Right lobe of liver (tissue), 6 donors: ENCODE measurements at regions not wholly inside any gene's neighbourhood (a gene's known extent, or its start where the extent isn't known, plus 50 kb on each side); places are given as distances from the start of the nearest gene placed in this dataset.

Experiments
- ATAC-seq, 4 donors: fragments of 200-7000 bp; cut with Tn5 transposase; one replicate each; pipeline ENCODE4 v1.9.1; 2020; ENCODE audit warnings: mild to moderate bottlenecking in 4 of 4, moderate library complexity in 4 of 4
- DNase-seq, 3 donors: peaks; one replicate each; pipeline ENCODE4 v3.0.0-alpha.2; 2020
- H3K27ac ChIP-seq, 3 donors: fragments of 200-600 bp; one replicate each; pipeline ENCODE4 v1.8.0; 2022
- H3K27me3 ChIP-seq, 2 donors: fragments of 200-600 bp; one replicate each; pipeline ENCODE4 v1.8.0; 2022
- H3K36me3 ChIP-seq, 4 donors: fragments of 200-600 bp; sonication (generic) in 1 of 4; one replicate each; pipeline versions ENCODE4 v1.5.1 to v1.8.0; 2017 to 2022; ENCODE audit warnings: control low read depth in 1 of 4
- H3K4me1 ChIP-seq, 4 donors: fragments of 200-600 bp; sonication (generic) in 1 of 4; one replicate each; pipeline versions ENCODE4 v1.5.1 to v1.8.0; 2017 to 2022; ENCODE audit warnings: control low read depth in 1 of 4
- H3K4me3 ChIP-seq, 3 donors: fragments of 200-600 bp; one replicate each; pipeline ENCODE4 v1.8.0; 2022
- H3K9me3 ChIP-seq, 4 donors: fragments of 200-600 bp; sonication (generic) in 1 of 4; one replicate each; pipeline versions ENCODE4 v1.5.1 to v1.8.0; 2017 to 2022; ENCODE audit warnings: control low read depth in 1 of 4
- POLR2A ChIP-seq: fragments of 450-650 bp; IDR thresholded peaks from one replicate; pipeline ENCODE4 v1.6.1; 2017; ENCODE audit warnings: antibody characterized with exemption, mild to moderate bottlenecking
- whole genome bisulfite sequencing: methylation state at CpG from one replicate; pipeline ENCODE4 v1.1.6; 2018; ENCODE audit warnings: low coverage, low lambda C conversion rate; ENCODE audit not compliant: insufficient coverage; ENCODE audit errors: missing lambda C conversion rate; 5-methylcytosine and 5-hydroxymethylcytosine counted together
- intact Hi-C, 2 donors: fragments of 100-400 bp; cut with DNase I; formaldehyde crosslinking; loops; one replicate each; pipeline versions ENCODE4 v1.11.2 to v1.14.1; 2022
- TF ChIP-seq, protein P1 (sequence below), 4 donors: fragments of 200-600 bp in 3 of 4; fragments of 450-650 bp in 1 of 4; IDR thresholded peaks; one replicate each; pipeline versions ENCODE4 v1.5.1 to v1.8.0; 2016 to 2022; ENCODE audit warnings: antibody characterized with exemption in 4 of 4, mild to moderate bottlenecking in 2 of 4
- donor health status: DM: no; HTN: yes; CAD: no.
- donor health status: DM: no; HTN: no; CAD: no.
- donor health status: DM: no; HTN: no; CAD: no.
- donor health status: DM: no; HTN: yes; CAD: no.
- donor health status: DM: no; HTN: yes; CAD: no.

DNA sequence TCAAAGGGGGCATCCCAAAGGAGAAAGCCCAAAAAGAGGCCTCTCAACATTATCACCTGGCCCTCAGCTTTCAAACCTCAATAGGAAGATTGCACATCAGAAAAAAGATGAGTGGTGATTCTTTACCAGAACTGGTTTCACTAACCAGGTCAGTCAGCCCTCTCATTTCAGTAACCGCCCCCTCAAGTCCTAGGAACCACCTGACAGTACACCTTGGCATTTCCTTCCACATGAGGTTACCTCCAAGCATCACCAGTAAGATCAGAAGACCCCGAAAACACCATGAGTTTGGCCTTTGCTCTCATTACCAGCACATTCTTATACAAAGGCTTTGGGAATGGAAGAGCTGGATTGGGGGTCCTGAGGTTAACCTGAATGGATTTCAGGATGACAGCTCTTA is 200.5 kb downstream of the SUCLA2 start:
- WGBS: 70% methylated on average over 2 of the region's 2 CpGs
- intact Hi-C loops: no loop called here
- Histone ChIP-seq H3K27me3 (no peaks in the 10 kb centered on the region), H3K9me3 (no peaks in the 10 kb centered on the region), H3K27ac (no peak overlapping the region), H3K4me3 (no peak overlapping the region), H3K36me3 (no peaks in the 10 kb centered on the region), H3K4me1 (no peaks in the 10 kb centered on the region)
- no peak for ATAC-seq
- no peak for DNase-seq
- TF ChIP-seq, protein P1, sequence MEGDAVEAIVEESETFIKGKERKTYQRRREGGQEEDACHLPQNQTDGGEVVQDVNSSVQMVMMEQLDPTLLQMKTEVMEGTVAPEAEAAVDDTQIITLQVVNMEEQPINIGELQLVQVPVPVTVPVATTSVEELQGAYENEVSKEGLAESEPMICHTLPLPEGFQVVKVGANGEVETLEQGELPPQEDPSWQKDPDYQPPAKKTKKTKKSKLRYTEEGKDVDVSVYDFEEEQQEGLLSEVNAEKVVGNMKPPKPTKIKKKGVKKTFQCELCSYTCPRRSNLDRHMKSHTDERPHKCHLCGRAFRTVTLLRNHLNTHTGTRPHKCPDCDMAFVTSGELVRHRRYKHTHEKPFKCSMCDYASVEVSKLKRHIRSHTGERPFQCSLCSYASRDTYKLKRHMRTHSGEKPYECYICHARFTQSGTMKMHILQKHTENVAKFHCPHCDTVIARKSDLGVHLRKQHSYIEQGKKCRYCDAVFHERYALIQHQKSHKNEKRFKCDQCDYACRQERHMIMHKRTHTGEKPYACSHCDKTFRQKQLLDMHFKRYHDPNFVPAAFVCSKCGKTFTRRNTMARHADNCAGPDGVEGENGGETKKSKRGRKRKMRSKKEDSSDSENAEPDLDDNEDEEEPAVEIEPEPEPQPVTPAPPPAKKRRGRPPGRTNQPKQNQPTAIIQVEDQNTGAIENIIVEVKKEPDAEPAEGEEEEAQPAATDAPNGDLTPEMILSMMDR (IDR thresholded peaks at IDR 0.05): no peak
- no peak for TF ChIP-seq POLR2A

DNA sequence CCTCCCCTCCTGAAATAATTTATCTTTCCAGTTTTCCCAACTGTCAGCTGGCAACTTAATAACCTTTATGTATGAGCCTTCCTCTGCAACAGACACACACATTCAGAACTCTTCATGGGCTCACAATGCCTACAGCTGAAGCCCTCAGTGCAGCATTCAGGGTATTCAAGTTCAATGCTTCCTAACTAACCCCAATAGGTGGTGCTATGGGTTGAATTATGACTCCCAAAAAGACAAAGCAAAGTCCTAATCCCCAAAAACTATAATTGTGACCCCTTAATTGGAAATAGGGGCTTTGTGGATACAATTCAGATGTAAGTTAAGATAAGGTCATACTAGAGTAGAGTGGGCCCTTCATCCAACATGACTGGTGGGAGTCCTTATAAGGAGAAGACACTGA is 202.2 kb downstream of the SUCLA2 start:
- intact Hi-C loops: no loop called here
- Histone ChIP-seq H3K9me3 (no peaks in the 10 kb centered on the region), H3K4me3 (no peak overlapping the region), H3K27ac (no peak overlapping the region), H3K27me3 (no peaks in the 10 kb centered on the region), H3K4me1 (no peaks in the 10 kb centered on the region), H3K36me3 (no peaks in the 10 kb centered on the region)
- no peak for TF ChIP-seq POLR2A
- TF ChIP-seq, protein P1 (IDR thresholded peaks at IDR 0.05): peak in 2 of 4 donors; percentile 19 to 33
- ATAC-seq: peak in 2 of 4 donors; percentile 32 to 38
- DNase-seq: no peak

DNA sequence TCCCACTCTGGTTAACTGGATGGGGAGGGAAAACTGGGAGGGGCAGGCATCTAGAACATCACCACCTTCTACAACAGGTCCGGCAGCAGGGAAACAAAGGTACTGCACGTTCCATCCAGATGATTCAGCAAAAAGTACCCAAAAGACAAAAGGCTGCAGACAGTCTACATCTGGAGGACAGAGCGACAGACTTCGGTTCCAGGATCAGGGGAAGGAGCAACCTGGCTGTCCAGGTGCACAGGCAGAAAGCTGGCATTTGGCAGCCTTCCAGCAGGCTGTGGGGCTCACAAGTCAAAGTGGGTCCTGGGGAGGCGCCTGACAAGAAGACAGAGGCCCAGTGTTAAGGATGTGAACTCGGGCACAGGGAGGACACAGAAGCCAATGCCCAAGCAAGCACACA is 202.9 kb downstream of the SUCLA2 start:
- TF ChIP-seq POLR2A: no peak
- TF ChIP-seq, protein P1 (IDR thresholded peaks at IDR 0.05): no peak
- Histone ChIP-seq H3K27me3 (no peaks in the 10 kb centered on the region), H3K36me3 (no peaks in the 10 kb centered on the region), H3K4me1 (no peaks in the 10 kb centered on the region), H3K27ac (no peak overlapping the region), H3K9me3 (no peaks in the 10 kb centered on the region), H3K4me3 (no peak overlapping the region)
- ATAC-seq (no peak), DNase-seq (no peak)
- 64% methylated on average over 4 of the region's 6 CpGs for WGBS
- intact Hi-C loops: no loop called here

DNA sequence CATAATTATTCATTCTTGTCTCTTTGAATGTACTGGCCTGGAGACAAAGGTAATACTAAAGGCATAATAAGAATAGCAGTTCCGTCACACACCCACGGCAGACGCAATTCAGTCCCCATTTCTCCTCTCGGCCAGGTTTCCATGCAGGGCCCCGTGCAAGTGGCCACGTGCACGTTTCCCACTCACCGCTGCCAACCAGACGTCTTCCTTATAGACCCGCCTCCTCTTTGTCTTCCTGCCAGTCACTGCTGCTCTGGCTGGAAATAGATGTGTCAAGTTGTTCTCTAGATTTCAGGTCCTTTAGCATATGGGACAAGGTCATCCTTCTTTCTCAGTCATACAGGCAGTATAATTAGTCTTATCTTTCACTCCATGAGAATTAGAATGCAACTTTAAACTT is 204.3 kb downstream of the SUCLA2 start:
- no peak overlapping the region for H3K4me3 ChIP-seq
- WGBS: 86% methylated on average over 7 of the region's 10 CpGs
- no peak overlapping the region for H3K27ac ChIP-seq
- no peak for ATAC-seq
- H3K9me3 ChIP-seq: no peaks in the 10 kb centered on the region
- H3K4me1 ChIP-seq: no peaks in the 10 kb centered on the region
- H3K36me3 ChIP-seq: no peaks in the 10 kb centered on the region
- TF ChIP-seq POLR2A: no peak
- TF ChIP-seq, protein P1 (IDR thresholded peaks at IDR 0.05): no peak
- no peak for DNase-seq
- intact Hi-C loops: no loop called here
- H3K27me3 ChIP-seq: no peaks in the 10 kb centered on the region

DNA sequence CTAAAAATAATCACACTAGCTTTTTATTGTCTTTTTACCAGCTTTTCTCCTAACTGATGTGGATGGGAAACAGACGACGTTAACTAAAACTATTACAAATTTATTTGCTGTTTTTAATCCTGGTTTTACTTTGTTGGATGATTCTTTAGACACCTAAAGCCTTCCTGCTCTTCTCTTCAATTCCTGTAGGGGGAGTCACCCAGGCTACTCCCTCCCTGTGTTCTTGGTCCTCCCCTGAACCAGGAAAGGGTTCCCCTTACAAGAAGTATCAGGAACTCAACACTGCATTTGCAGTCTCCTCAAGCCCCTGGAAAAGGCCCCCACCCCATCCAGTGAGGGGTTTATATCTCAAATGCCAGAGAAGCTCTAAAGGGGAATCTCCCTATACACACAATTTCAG is 206.1 kb downstream of the SUCLA2 start:
- H3K27ac ChIP-seq: no peak overlapping the region
- WGBS: 64% methylated on average over 2 of the region's 2 CpGs
- H3K4me1 ChIP-seq: no peaks in the 10 kb centered on the region
- no peaks in the 10 kb centered on the region for H3K27me3 ChIP-seq
- intact Hi-C loops: no loop called here
- no peaks in the 10 kb centered on the region for H3K36me3 ChIP-seq
- TF ChIP-seq POLR2A: no peak
- TF ChIP-seq, protein P1 (IDR thresholded peaks at IDR 0.05): peak; percentile 13 to 40 (median 20)
- DNase-seq (no peak), ATAC-seq (no peak)
- H3K4me3 ChIP-seq: no peak overlapping the region
- no peaks in the 10 kb centered on the region for H3K9me3 ChIP-seq
